H1 (cell line): ENCODE measurements at regions not wholly inside any gene's neighbourhood (a gene's known extent, or its start where the extent isn't known, plus 50 kb on each side); places are given as distances from the start of the nearest gene placed in this dataset.

Experiments used
- BACH1 ChIP-seq: IDR thresholded peaks from 2 replicates; pipeline ENCODE4 v1.6.1; 2012; ENCODE audit warnings: low read length, improper control_type of control experiment
- CHD7 ChIP-seq: fragments of 300-600 bp; sonication (generic); IDR thresholded peaks from 2 replicates; pipeline ENCODE4 v1.7.1; 2012; ENCODE audit warnings: low read length, moderate library complexity, mild to moderate bottlenecking, inconsistent platforms; ENCODE audit not compliant: insufficient replicate concordance
- FOSL1 ChIP-seq: IDR thresholded peaks from 2 replicates; pipeline ENCODE4 v1.6.1; 2011; ENCODE audit warnings: mild to moderate bottlenecking, low read depth, low read length, moderate library complexity; ENCODE audit not compliant: insufficient read depth
- GTF2F1 ChIP-seq: IDR thresholded peaks from 2 replicates; pipeline ENCODE4 v1.6.1; 2012; ENCODE audit warnings: low read depth, low read length, improper control_type of control experiment, borderline replicate concordance
- JUN ChIP-seq: IDR thresholded peaks from 2 replicates; pipeline ENCODE4 v1.6.1; 2011; ENCODE audit warnings: low read depth, mild to moderate bottlenecking, improper control_type of control experiment, low read length
- JUND ChIP-seq: IDR thresholded peaks from 2 replicates; pipeline ENCODE4 v1.6.1; 2011; ENCODE audit warnings: mild to moderate bottlenecking, improper control_type of control experiment, low read length

GRCh38 chr7:106775975-106776607 is 89.0 kb upstream of the PIK3CG start (continued):
- TF ChIP-seq CHD7 (no peak), JUN (no peak), BACH1 (no peak), JUND (no peak), FOSL1 (no peak), GTF2F1 (no peak)
